ENCODE measurements at regions not wholly inside any gene's neighbourhood (a gene's known extent, or its start where the extent isn't known, plus 50 kb on each side); places are given as distances from the start of the nearest gene placed in this dataset.

GRCh38 chr4:152022543-152022942, 261.7 kb upstream of the GATB start:
- DNase-seq (ENCODE audit: low read depth, low spot score), result no peak

DNA sequence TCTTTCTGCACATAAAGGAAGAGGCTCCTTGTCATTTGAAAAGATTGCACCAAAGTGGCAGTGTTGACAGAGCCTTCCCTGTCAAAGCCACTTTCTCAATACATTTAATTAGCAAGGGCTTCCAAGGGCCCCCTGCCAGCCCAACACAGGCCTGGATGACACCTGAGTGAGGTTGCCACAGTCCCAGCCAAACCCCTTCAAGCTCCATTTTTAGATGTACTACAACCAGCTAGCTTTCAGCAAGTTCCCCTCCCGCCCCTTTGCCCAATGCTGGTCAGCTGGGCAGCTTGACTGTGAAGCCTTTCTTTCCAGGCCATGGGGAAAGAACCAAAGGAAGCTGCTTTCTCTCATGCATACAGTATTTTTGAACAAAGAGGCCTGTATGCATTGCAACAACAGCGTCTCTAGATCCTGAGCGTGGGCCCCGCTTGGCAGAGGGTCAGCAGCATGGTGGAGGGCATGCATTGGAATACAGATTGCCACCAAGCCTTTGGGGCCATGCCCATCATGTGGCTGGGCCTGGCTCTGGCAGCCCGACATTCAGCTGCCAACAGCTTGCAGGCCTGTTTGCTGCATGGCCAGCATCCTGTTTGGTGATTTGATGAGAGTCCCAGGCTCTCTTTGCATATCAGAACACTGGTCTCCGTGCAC, 261.1 kb upstream of the GATB start:
- DNase-seq (ENCODE audit: low read depth, low spot score), result no peak

DNA sequence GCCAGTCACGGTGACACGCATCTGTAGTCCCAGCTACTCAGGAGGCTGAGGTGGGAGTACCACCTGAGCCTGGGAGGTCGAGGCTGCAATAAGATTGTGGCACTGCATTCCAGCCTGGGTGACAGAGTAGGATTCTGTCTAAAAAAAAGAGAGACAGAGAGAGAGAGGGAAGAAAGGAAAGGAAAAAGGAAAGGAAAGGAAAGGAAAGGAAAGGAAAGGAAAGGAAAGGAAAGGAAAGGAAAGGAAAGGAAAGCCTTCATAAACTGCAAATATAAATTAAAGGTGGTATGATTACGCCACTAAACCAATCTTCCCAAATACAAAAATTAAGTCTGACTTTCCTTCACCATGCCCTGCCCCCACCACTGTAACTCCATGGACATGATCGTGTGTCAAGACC, 259.3 kb upstream of the GATB start:
- DNase-seq (ENCODE audit: low read depth, low spot score), result no peak

GRCh38 chr4:152016303-152016620, 255.5 kb upstream of the GATB start:
- DNase-seq (ENCODE audit: low read depth, low spot score), result no peak

GRCh38 chr4:152015597-152016302, 254.9 kb upstream of the GATB start:
- no peak for DNase-seq (ENCODE audit: low read depth, low spot score)

DNA sequence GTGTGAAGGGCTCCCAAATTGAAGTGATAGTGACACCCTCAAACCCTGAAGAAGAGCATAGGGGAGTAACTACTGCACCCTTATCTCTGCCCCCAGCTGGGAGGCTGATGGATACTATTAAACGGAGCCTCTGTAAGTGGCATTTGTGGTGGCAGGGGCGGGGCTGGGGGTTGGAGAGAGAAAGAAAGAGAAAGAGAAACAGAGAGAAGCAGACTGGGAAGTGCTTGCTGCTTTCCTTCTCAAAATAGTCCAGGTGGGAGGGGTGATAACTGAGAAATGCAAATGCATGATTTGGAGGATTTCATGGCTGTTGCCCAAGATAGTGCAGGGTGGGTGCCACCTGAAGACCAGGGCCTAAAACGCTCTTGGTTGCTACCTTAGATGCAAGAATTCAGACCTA, 253.5 kb upstream of the GATB start:
- peak; percentile 34 for DNase-seq (ENCODE audit: low read depth, low spot score)

DNA sequence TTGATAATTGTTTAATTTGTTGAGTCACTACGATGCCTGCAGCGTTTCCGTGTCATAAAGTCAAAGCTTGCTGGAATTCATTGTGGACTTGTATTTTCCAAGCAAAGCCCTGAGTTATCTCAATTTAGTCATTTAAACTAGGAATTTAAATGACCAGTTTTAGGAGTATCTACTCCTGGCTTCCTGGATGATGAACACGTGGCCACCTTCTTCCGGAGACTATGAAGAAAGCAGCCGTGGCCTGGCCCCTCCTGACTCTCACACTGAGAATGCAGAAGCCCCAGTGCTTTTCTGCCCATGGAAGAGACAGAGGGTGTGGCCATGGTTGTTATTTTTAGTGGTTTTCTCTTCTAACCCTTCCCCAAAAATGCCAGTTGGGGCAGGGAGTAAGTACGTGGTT, 250.7 kb upstream of the GATB start:
- no peak for DNase-seq (ENCODE audit: low read depth, low spot score)

- DNase-seq (ENCODE audit: low read depth, low spot score), result no peak
Observed at GRCh38 chr4:152010710-152011079, 249.9 kb upstream of the GATB start.

GRCh38 chr4:152009983-152010709, 249.3 kb upstream of the GATB start:
- DNase-seq (ENCODE audit: low read depth, low spot score), result no peak

- DNase-seq (ENCODE audit: low read depth, low spot score), result no peak
Observed at GRCh38 chr4:152009031-152009670, 248.3 kb upstream of the GATB start.

DNA sequence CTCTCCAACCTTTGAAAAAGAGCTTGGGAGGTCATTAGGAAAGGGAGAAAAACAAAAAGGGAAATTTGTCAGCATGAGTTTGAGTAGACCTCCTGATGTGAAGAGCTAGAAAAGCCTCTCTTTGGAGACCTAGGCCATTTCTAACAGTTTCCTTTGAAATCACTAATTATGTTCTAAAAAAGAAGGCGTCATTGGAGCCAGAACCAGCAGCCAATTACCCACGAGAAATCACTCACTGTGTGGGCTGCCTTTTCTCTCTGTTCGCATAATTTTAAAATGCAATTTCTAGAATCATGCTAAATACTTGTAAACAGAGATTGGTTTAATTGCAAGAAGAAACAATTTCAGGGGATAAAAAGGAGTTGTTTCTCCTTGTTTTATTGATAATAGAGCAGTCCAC, 246.3 kb upstream of the GATB start:
- DNase-seq (ENCODE audit: low read depth, low spot score), result no peak

GRCh38 chr4:152004801-152005200, 244.0 kb upstream of the GATB start:
- DNase-seq (ENCODE audit: low read depth, low spot score), result no peak

- DNase-seq (ENCODE audit: low read depth, low spot score), result no peak
Observed at GRCh38 chr4:152000518-152000917, 239.7 kb upstream of the GATB start.

DNA sequence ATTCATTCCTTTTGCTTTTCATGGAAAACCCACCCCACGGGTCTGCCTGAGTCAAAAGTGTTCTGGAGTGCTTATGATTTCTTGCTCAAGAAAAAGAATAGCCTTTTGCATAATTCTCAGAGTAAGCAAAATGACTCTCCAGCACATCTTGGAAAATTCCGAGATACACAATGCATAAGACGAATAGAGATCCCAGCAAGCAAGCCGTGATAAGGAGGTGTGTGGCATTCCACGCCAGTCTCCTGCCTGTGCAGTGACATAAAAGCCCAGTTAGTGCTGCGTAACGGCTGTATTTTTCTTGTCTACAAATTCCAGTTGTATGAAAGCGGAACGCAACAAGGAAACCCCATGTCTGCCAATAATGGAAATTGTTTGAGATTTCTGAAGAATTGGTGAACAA, 237.9 kb upstream of the GATB start:
- DNase-seq (ENCODE audit: low read depth, low spot score), result no peak

DNA sequence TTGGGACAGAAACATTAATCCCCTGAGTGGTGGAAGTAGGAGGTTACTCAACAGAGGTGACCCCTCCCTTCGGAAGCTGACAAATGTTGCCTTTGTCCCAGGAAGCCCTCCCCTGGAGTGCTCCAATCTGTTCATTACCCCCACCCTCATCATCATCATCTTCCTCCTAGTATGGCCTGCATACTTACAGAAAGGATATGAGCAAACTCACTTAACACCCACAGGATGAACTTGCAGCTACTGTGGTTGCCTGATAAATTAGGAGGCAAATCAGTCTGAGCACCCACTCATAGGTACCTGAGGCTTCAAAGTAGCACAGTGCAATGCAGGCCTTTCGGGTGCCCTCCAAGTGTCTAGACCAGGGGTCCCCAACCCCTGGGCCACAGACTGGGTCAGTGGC, 236.7 kb upstream of the GATB start:
- no peak for DNase-seq (ENCODE audit: low read depth, low spot score)

GRCh38 chr4:151994429-151994828, 233.6 kb upstream of the GATB start:
- no peak for DNase-seq (ENCODE audit: low read depth, low spot score)

DNA sequence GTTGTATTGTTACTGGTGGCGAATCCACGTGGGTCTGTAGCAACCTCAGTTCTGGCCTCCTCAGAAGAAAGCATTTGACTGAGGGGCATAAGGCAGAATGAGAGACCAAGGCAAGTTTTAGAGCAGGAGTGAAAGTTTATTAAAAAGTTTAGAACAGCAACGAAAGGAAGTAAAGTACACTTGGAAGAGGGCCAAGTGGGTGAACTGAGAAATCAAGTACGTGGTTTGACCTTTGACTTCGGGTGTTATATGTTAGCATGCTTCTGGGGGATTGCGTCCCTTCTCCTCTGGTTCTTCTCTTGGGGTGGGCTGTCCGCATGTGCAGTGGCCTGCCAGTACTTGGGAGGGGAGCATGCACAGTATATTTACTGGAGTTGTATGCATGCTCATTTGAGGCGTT, 232.7 kb upstream of the GATB start:
- no peak for DNase-seq (ENCODE audit: low read depth, low spot score)

- no peak for DNase-seq (ENCODE audit: low read depth, low spot score)
Observed at GRCh38 chr4:151992332-151993154, 231.7 kb upstream of the GATB start.

DNA sequence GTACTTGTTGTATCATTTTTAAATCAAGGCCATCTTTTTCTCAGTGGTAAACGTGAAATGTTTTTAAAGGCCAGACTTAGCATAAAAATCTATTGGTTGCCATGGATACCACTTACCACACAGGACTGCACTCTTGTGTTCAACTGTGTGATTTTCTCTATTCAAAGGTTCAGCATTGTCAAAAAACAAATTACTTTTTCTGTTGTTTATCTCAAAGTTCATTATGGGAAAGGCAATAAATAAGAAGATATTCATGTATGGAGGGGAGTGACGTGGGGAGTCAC, 231.0 kb upstream of the GATB start:
- DNase-seq (ENCODE audit: low read depth, low spot score), result no peak

- DNase-seq (ENCODE audit: low read depth, low spot score), result no peak
Observed at GRCh38 chr4:151991001-151991883, 230.4 kb upstream of the GATB start.

- DNase-seq (ENCODE audit: low read depth, low spot score), result no peak
Observed at GRCh38 chr4:151990201-151990600, 229.4 kb upstream of the GATB start.
